Erythroblast (primary cell): ENCODE measurements at regions not wholly inside any gene's neighbourhood (a gene's known extent, or its start where the extent isn't known, plus 50 kb on each side); places are given as distances from the start of the nearest gene placed in this dataset.

Source experiments
- DNase-seq, 2 experiments: peaks; one replicate each; lab custom pipeline; 2025; lab: John Stamatoyannopoulos, UW
- GATA1 ChIP-seq: IDR thresholded peaks from 2 replicates; pipeline ENCODE4 v1.6.1; 2011; ENCODE audit warnings: low read depth, mild to moderate bottlenecking, control low read depth, low read length, moderate library complexity
- POLR2A ChIP-seq: IDR thresholded peaks from 2 replicates; pipeline ENCODE4 v1.6.1; 2011; ENCODE audit warnings: mild to moderate bottlenecking, low read length

GRCh38 chr1:224486801-224487583 is 52.4 kb upstream of the WDR26 start:
- TF ChIP-seq POLR2A (no peak), GATA1 (no peak)
- no peak for DNase-seq

GRCh38 chr1:224488806-224489499 is 54.4 kb upstream of the WDR26 start:
- DNase-seq: no peak
- TF ChIP-seq GATA1 (no peak), POLR2A (no peak)

DNA sequence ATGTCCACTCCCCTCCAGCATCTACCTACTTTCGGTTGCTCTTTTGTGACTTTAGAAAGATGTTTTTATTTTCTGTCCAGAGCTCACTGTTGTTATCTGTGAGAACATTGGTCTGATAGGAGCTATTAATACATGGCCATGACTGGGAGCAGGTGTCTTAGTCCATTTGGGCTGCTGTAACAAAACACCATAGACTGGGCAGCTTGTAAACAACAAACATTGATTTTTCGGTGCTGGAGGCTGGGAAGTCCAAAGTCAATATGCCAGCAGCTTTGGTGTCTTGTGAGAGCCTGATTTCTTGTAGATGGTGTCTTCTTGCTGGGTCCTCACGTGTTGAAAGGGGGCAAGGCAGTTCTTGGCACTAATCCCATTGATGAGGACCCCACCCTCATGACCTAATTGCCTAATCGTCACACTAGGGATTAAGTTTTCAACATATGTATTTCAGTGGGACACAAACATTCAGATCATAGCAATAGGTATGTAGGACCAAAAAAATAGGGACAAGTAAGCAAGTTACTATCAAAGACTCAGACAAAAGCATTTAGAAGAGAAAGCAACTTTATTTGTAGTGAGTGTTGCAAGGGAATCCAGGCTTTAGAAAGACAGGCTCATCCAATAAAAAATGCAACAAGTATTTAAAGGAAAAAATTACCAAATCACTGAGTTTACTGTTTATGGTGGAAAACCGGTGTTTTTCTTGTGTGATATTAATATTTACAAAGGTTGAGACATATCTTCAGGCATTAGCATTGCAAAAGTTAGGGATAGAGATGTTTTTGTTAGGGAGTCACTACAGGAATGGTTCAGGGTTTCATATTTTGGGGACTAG is 55.2 kb upstream of the WDR26 start:
- TF ChIP-seq GATA1 (no peak), POLR2A (no peak)
- peak in 1 of 2 experiments; percentile 28 for DNase-seq

DNA sequence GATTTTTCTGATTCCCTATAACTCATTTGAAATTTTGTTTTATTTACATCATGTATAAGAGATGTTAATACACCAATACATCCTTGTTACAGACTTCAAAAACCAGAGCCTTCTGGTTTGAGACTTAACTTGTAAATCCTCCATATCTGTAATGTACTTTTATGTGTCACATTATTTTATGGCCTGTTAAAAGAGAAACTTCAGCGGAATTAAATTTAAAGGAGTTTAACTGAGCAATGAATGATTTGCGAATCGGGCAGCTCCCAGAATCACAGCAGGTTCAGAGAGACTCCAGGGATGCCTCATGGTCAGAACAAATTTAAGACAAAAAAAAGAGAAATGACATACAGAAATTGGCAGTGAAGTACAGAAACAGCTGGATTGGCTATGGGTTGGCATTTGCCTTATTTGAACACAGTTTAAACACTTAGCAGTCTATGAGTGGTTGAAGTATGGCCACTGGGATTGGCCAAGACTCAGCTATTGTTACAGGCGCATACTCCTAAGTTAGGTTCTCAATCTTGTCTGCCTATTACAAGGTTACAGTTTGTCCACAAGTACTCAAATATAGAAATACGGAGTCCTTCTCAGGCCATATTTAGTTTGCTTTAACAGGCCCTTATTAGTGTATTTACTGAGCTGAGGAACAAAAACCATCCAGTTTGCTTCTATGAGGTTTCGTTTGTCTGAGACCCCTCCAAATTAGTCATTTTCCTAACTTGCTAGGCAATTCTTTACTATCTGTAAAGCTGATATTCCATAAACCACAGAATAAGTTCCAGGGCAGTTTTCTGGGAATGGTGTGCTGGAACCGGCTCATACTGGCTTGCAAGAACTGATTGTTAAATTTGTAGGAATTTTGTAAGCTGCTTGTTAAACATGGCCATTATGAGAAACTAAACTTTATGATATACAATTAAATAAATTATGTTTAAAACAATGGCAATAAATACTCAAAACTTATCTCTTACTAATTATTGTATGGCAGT is 56.2 kb upstream of the WDR26 start:
- TF ChIP-seq GATA1: no peak
- no peak for TF ChIP-seq POLR2A
- no peak for DNase-seq

GRCh38 chr1:224492015-224492414 is 57.4 kb upstream of the WDR26 start:
- TF ChIP-seq POLR2A (no peak), GATA1 (no peak)

DNA sequence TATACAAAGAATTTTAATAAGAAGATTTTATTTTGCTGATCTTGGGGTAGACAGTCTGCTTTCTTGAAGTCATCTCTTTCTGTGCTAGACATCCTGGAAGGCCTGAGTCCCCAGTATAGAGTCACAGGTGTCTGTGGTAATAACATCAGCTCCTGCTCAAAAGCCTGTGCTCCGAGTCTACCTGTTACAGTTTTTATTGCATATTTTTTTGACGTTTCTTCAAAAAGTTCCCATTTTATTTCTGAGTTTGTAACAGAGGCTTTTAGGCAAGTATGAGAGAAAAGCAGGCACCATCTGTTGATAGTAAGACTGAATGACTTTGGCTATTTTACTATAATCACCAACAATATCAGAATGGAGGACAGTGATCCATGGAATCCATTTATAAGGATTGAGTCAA is 58.0 kb upstream of the WDR26 start:
- DNase-seq: no peak
- TF ChIP-seq GATA1 (no peak), POLR2A (no peak)

More at GRCh38 chr1:224492015-224492414, 57.4 kb upstream of the WDR26 start:
- DNase-seq: no peak

- TF ChIP-seq GATA1 (no peak), POLR2A (no peak)
- no peak for DNase-seq
These were observed 58.7 kb upstream of the WDR26 start for GRCh38 chr1:224493269-224493668.

- TF ChIP-seq GATA1 (no peak), POLR2A (no peak)
- peak; percentile 10 to 29 for DNase-seq
These were observed 59.7 kb upstream of the WDR26 start for GRCh38 chr1:224494343-224494742.

GRCh38 chr1:224495866-224496265 is 61.3 kb upstream of the WDR26 start:
- TF ChIP-seq POLR2A (no peak), GATA1 (no peak)
- no peak for DNase-seq

DNA sequence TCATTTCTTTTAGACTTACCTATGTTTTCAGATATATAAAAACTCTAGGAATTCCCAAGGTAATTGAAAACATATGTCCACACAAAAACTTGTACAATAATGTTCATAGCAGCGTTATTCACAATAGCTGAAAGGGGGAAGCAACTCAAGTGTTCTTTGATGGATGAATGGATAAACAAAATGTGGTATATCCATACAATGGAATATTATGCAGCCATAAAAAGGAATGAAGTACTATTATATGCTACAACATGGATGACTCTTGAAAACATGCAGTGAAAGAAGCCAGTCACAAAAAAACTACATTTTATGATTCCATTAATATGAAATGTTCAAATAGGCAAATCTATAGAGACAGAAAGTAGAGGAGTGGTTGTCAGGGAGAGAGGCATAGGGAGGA is 62.2 kb upstream of the WDR26 start:
- no peak for TF ChIP-seq GATA1
- no peak for TF ChIP-seq POLR2A
- DNase-seq: no peak

- TF ChIP-seq POLR2A: no peak
- no peak for TF ChIP-seq GATA1
- DNase-seq: peak in 1 of 2 experiments; percentile 49
These were observed 63.3 kb upstream of the WDR26 start for GRCh38 chr1:224497714-224498573.

- TF ChIP-seq GATA1: no peak
- no peak for TF ChIP-seq POLR2A
- DNase-seq: no peak
These were observed 64.1 kb upstream of the WDR26 start for GRCh38 chr1:224498574-224499170.
